Mucosa of descending colon (tissue), 3 donors: ENCODE measurements at regions not wholly inside any gene's neighbourhood (a gene's known extent, or its start where the extent isn't known, plus 50 kb on each side); places are given as distances from the start of the nearest gene placed in this dataset.

Experiments
- ATAC-seq: fragments of 200-7000 bp; cut with Tn5 transposase; one replicate; pipeline ENCODE4 v1.9.1; 2020; ENCODE audit warnings: mild to moderate bottlenecking, moderate library complexity
- DNase-seq, 3 donors: peaks; one replicate each; pipeline ENCODE4 v3.0.0-alpha.2; 2020
- H3K36me3 ChIP-seq: fragments of 200-600 bp; one replicate; pipeline ENCODE4 v1.8.0; 2021; ENCODE audit warnings: low read depth, mild to moderate bottlenecking
- H3K4me1 ChIP-seq: fragments of 200-600 bp; one replicate; pipeline ENCODE4 v1.8.0; 2021; ENCODE audit warnings: low read depth, mild to moderate bottlenecking
- H3K4me3 ChIP-seq: fragments of 200-600 bp; one replicate; pipeline ENCODE4 v1.8.0; 2021; ENCODE audit warnings: mild to moderate bottlenecking
- H3K9me3 ChIP-seq: fragments of 200-600 bp; one replicate; pipeline ENCODE4 v1.8.0; 2021; ENCODE audit warnings: mild to moderate bottlenecking
- intact Hi-C, 2 donors: fragments of 100-400 bp; cut with DNase I in 1 of 2; cut with micrococcal nuclease in 1 of 2; formaldehyde crosslinking; loops; one replicate each; pipeline versions ENCODE4 v1.11.0 to v1.11.1; 2022; cut with DNase I, micrococcal nuclease
- TF ChIP-seq, protein P1 (sequence below): fragments of 200-600 bp; IDR thresholded peaks from one replicate; pipeline ENCODE4 v1.8.0; 2022; ENCODE audit warnings: antibody characterized with exemption, mild to moderate bottlenecking
- donor health status: DM: no; HTN: no; CAD: no; lungs with moderate emphysema.
- donor health status: DM: no; HTN: no; CAD: no.
- donor health status: DM: no; HTN: yes; CAD: no.

DNA sequence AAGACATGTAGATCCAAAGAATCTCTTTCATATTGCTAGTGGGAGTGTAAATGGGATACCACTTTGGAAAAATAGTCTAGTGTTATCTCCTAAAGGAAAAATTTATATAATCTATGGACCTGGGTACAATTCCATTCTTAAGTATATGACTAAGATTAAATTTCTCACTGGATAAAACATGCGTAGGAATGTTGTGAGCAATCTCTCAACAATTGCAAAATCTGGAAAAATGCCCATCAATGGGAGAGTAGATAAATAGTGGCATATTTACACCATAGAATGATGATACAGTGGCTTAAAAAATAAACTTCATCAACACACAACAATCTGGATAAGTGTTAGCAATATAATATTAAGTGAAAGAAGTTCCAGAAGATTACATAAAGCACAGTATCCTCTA is 469.5 kb downstream of the MAN2A1 start:
- TF ChIP-seq, protein P1, sequence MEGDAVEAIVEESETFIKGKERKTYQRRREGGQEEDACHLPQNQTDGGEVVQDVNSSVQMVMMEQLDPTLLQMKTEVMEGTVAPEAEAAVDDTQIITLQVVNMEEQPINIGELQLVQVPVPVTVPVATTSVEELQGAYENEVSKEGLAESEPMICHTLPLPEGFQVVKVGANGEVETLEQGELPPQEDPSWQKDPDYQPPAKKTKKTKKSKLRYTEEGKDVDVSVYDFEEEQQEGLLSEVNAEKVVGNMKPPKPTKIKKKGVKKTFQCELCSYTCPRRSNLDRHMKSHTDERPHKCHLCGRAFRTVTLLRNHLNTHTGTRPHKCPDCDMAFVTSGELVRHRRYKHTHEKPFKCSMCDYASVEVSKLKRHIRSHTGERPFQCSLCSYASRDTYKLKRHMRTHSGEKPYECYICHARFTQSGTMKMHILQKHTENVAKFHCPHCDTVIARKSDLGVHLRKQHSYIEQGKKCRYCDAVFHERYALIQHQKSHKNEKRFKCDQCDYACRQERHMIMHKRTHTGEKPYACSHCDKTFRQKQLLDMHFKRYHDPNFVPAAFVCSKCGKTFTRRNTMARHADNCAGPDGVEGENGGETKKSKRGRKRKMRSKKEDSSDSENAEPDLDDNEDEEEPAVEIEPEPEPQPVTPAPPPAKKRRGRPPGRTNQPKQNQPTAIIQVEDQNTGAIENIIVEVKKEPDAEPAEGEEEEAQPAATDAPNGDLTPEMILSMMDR = no peak
- intact Hi-C loops = no loop called here
- Histone ChIP-seq H3K36me3 (no peaks in the 10 kb centered on the region), H3K4me1 (no peaks in the 10 kb centered on the region), H3K9me3 (no peaks in the 10 kb centered on the region), H3K4me3 (no peak overlapping the region)
- ATAC-seq (no peak), DNase-seq (no peak)

DNA sequence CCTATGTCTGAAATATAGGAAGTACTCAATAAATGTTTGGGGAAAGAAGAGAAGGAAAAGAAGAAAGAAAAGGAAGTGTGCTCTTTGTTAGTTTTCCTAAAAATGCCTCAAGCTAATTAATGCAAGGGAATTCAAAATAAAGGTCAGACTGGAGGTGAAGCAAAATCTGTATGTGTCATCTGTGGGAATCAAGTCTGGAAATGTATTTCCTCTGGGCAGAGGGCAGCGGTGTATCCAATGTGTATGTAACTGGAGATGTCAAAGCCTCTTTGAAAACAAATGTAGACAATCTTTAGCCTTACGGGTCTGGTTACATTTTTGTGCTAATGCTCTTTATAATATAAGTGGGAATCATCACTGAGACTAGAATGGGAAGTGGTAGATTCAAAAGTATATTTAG is 471.4 kb downstream of the MAN2A1 start:
- H3K36me3 ChIP-seq = no peaks in the 10 kb centered on the region
- H3K9me3 ChIP-seq = no peaks in the 10 kb centered on the region
- H3K4me1 ChIP-seq = no peaks in the 10 kb centered on the region
- DNase-seq (no peak), ATAC-seq (no peak)
- intact Hi-C loops = no loop called here
- H3K4me3 ChIP-seq = no peak overlapping the region
- TF ChIP-seq, protein P1 = no peak

DNA sequence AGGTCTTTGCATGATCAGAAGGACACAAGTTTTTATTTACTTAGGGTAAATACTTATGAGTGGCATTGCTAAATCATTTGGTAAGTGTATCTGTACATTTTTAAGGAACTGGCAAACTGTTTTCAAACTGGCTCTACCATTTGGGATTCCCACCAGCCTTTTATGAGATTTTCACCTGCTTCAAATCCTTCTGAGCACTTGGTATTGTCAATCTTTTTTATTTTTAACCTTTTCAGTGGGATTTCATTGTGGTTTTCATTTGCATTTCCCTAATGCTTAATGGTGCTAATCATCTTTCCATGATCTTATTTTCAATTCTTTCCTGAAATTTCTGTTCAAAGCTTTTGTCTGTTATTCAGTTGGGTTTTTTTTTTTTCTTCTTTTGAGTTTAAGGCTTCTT is 475.6 kb downstream of the MAN2A1 start:
- Histone ChIP-seq H3K4me1 (no peaks in the 10 kb centered on the region), H3K4me3 (no peak overlapping the region), H3K9me3 (no peaks in the 10 kb centered on the region), H3K36me3 (no peaks in the 10 kb centered on the region)
- TF ChIP-seq, protein P1 = no peak
- intact Hi-C loops = no loop called here
- DNase-seq (no peak), ATAC-seq (no peak)

DNA sequence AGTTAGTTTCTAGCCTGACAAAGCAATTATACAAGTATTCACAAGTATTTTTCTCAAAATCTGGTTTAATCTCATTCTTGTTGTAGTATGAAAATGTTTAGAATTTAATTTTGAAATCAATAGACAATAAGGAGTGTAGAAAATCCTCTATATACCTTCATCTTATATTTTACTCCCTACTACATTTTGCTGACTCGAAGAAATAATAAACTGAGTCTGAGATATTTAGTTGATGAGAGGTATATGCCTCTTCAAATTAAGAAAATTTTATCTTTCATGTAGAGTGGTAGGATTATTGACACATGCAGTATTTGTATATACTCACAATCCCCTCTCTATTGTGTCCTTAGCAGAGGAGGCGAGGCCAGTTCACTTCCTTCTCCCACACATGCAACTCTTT is 477.7 kb downstream of the MAN2A1 start:
- Histone ChIP-seq H3K36me3 (no peaks in the 10 kb centered on the region), H3K9me3 (no peaks in the 10 kb centered on the region), H3K4me3 (no peak overlapping the region), H3K4me1 (no peaks in the 10 kb centered on the region)
- intact Hi-C loops = no loop called here
- DNase-seq (no peak), ATAC-seq (no peak)
- TF ChIP-seq, protein P1 = no peak

DNA sequence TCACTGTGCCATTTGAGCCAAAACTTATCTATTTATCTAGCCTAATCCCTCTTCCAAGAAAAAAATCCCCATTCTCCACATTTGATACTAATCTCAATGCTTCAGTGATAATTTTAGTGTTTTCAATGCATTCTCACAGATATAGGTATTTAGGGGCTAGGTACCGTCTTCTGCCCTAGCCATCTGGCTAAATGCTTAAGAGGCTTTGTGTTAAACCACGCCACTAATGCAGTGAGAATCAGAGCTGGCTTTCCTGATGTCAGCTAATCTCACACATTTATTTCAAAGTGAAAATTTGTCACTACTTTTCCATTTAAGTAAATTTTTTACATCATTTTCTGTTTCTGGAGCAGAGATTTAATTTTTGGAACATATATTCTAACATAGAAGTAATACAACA is 479.7 kb downstream of the MAN2A1 start:
- intact Hi-C loops = no loop called here
- no peak for ATAC-seq
- H3K4me3 ChIP-seq = no peak overlapping the region
- H3K4me1 ChIP-seq = no peaks in the 10 kb centered on the region
- no peaks in the 10 kb centered on the region for H3K36me3 ChIP-seq
- DNase-seq = no peak
- TF ChIP-seq, protein P1 = no peak
- H3K9me3 ChIP-seq = no peaks in the 10 kb centered on the region

DNA sequence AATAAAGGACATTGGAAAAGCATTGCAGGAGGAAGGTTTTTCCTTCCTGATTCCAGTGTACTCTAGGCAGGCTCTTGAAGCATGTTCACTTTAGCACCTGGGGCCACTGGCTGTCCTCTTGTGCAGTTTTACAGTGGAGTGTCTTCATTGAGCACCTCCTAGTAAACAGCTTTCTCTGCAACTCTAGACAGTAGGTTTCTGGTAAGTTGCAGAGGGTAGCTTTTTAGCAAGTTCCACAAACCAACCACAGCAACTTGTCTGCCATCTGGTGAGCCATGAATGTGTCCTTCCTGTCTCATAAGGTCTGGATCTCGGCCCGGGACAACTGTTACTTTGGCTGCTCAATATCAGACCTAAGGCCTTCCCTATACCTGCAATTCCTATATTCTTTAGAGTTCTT is 488.0 kb downstream of the MAN2A1 start:
- intact Hi-C loops = no loop called here
- TF ChIP-seq, protein P1 = no peak
- H3K36me3 ChIP-seq = no peaks in the 10 kb centered on the region
- ATAC-seq (no peak), DNase-seq (no peak)
- no peaks in the 10 kb centered on the region for H3K4me1 ChIP-seq
- H3K9me3 ChIP-seq = no peaks in the 10 kb centered on the region
- no peak overlapping the region for H3K4me3 ChIP-seq
